A673 (cell line): ENCODE measurements at regions not wholly inside any gene's neighbourhood (a gene's known extent, or its start where the extent isn't known, plus 50 kb on each side); places are given as distances from the start of the nearest gene placed in this dataset.

ENCODE experiments used
- BruUV-seq: library from RNA; stranded (reverse); fragments of 400-500 nt; replicated peaks from 2 replicates; lab custom pipeline; 2021; lab: Mats Ljungman, UMichigan
- CTCF ChIA-PET: fragments of 300-600 bp; sonication (Branson Sonifier 250); formaldehyde crosslinking; loops from one replicate; lab custom pipeline; 2022; ENCODE audit warnings: antibody characterized with exemption; lab: Charles Lee
- POLR2A ChIA-PET: fragments of 300-600 bp; sonication (Branson Sonifier 250); formaldehyde crosslinking; loops from one replicate; lab custom pipeline; 2022; ENCODE audit warnings: antibody characterized with exemption; ENCODE audit not compliant: low non-redundant PET; lab: Charles Lee
- DNase-seq: peaks from one replicate; pipeline ENCODE4 v3.0.0-alpha.2; 2015; ENCODE audit warnings: low spot score
- H3K27ac ChIP-seq: fragments of 200-600 bp; sonication (generic); 2 replicates; pipeline ENCODE4 v1.5.1; 2016; ENCODE audit warnings: mixed run types, low read depth, mild to moderate bottlenecking, mixed read lengths, antibody characterized with exemption, low read length; ENCODE audit not compliant: poor library complexity, severe bottlenecking
- H3K27me3 ChIP-seq: fragments of 200-600 bp; sonication (generic); replicated peaks from 2 replicates; pipeline ENCODE4 v1.6.1; 2017; ENCODE audit warnings: mixed run types, low read depth, mild to moderate bottlenecking, mixed read lengths, antibody characterized with exemption, low read length; ENCODE audit not compliant: insufficient read depth, poor library complexity
- H3K36me3 ChIP-seq: fragments of 200-600 bp; sonication (generic); 2 replicates; pipeline ENCODE4 v1.6.1; 2016; ENCODE audit warnings: mixed run types, mild to moderate bottlenecking, mixed read lengths, antibody characterized with exemption, low read length; ENCODE audit not compliant: insufficient read depth, poor library complexity, severe bottlenecking
- H3K4me1 ChIP-seq: fragments of 200-600 bp; sonication (generic); 2 replicates; pipeline ENCODE4 v1.6.1; 2017; ENCODE audit warnings: mixed run types, mild to moderate bottlenecking, mixed read lengths, antibody characterized with exemption, low read length; ENCODE audit not compliant: insufficient read depth, poor library complexity, severe bottlenecking
- H3K4me3 ChIP-seq: fragments of 200-600 bp; sonication (generic); 2 replicates; pipeline ENCODE4 v1.5.1; 2016; ENCODE audit warnings: low read depth, mixed run types, mild to moderate bottlenecking, mixed read lengths, low read length; ENCODE audit not compliant: poor library complexity, severe bottlenecking
- H3K9me3 ChIP-seq: fragments of 200-600 bp; sonication (generic); 2 replicates; pipeline ENCODE4 v1.6.1; 2016; ENCODE audit warnings: mixed run types, low read depth, mild to moderate bottlenecking, mixed read lengths, antibody characterized with exemption, low read length; ENCODE audit not compliant: poor library complexity, severe bottlenecking
- CTCF ChIP-seq: fragments of 300-800, 200-600 bp; sonication (generic); conservative IDR thresholded peaks from 2 replicates; pipeline ENCODE4 v1.5.1; 2017; ENCODE audit warnings: low read depth, mild to moderate bottlenecking, antibody characterized with exemption, low read length, moderate library complexity, mixed read lengths
- EZH2 ChIP-seq: fragments of 200-600 bp; sonication (generic); IDR thresholded peaks from 2 replicates; pipeline ENCODE4 v1.6.1; 2017; ENCODE audit warnings: borderline replicate concordance, low read depth, mild to moderate bottlenecking, mixed read lengths, antibody characterized with exemption, low read length; ENCODE audit not compliant: poor library complexity, severe bottlenecking
- intact Hi-C: fragments of 100-400 bp; cut with micrococcal nuclease; formaldehyde crosslinking; loops from one replicate; pipeline ENCODE4 v1.10.0; 2022; ENCODE audit not compliant: unreplicated experiment

DNA sequence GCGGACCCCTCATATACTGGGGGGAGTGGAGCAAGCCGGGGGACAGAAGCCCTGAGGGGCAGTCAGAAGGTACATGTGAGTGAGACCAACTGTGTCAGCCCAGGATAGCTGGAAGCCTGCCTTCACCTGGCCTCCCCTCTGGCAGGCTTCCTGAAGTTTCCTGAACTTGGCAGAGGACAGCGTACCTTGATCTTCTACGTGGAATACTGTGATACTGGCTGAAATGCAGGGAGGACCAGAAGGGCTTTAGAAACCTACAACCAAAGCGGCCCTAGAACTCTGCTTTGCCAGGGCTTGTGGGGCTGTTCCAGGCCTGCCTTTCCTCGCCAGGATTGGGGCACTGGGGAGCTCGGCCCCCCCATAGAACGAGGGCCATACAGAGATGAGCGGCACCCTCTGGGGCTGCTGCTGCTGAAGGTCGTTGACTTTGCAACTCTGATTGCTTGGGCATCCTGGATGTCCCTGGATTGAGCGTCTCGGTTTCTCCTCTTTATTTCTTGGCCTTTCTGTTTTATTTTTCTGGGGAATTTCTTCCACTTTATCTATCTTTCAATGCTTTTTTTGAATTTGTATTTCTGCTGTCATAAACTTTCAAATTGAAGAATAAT, 66.5 kb downstream of the SLC25A47 start:
- peaks cover 67% of the 10 kb centered on the region for H3K4me1 ChIP-seq
- BruUV-seq = no TSS peak
- ChIA-PET CTCF (interaction anchor here (0.7 kb wide), 1 partner anchor 180 kb away, joined by 3 read pairs; no protein-coding TSS in a partner anchor), POLR2A (interaction anchor here (0.6 kb wide), 1 partner anchor 10 kb away, joined by 3 read pairs; no protein-coding TSS in a partner anchor)
- intact Hi-C loops = loop anchor here (5.0 to 10.0 kb wide), 2 partner anchors 135 to 438 kb away; partner anchors contain the start of gene MEG3
- H3K27me3 ChIP-seq = no peaks in the 10 kb centered on the region
- TF ChIP-seq EZH2 (no peak), CTCF (no peak)
- no peaks in the 10 kb centered on the region for H3K36me3 ChIP-seq
- no peak overlapping the region for H3K27ac ChIP-seq
- H3K9me3 ChIP-seq = no peaks in the 10 kb centered on the region
- no peak for DNase-seq
- H3K4me3 ChIP-seq = no peak overlapping the region

DNA sequence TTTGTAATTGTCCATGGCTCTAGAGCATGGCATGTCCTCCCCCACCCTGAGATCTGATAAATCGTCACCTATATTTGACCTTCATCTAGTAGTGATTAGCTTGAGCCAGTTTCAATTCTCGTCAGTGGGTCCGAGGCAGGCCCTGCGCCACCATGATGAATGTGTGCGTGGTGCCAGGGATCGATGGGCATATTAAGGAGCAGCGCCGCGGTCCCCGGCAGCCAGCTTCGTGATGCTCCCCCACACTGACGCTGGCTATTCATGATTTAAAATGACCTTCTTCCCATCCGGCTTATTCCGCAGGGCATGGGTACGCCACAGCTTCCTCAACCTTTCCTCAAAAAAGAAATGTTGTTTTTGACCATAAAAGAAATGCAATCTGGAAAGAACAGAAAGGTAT, 68.0 kb downstream of the SLC25A47 start:
- POLR2A ChIA-PET = interaction anchor here (0.7 kb wide), 1 partner anchor 108 kb away, joined by 7 read pairs; no protein-coding TSS in a partner anchor
- Histone ChIP-seq H3K4me1 (peaks cover 54% of the 10 kb centered on the region), H3K4me3 (no peak overlapping the region), H3K27me3 (no peaks in the 10 kb centered on the region), H3K27ac (no peak overlapping the region), H3K9me3 (no peaks in the 10 kb centered on the region), H3K36me3 (no peaks in the 10 kb centered on the region)
- CTCF ChIA-PET = no interaction called here
- no peak for DNase-seq
- no peak for TF ChIP-seq CTCF
- no peak for TF ChIP-seq EZH2
- intact Hi-C loops = no loop called here
- no TSS peak for BruUV-seq

DNA sequence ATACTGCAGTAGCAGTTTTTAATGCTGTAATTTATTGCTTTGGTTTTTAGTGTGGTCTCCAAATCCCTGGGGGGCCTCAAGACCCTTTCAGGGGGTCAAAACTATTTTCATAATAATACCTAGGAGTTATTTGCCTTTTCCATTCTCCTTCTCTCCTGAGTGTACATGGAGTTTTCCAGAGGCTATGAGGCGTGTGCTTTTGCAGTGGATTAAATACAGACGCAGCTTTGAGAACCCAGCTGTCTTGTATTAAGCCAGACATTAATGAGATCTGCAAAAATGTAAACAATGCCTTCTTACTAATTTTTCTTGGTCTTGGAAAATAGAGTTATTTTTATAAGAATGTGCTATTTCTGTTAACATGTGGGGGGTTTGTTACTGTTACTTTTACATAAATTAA, 68.6 kb downstream of the SLC25A47 start:
- H3K4me3 ChIP-seq = no peak overlapping the region
- no peaks in the 10 kb centered on the region for H3K9me3 ChIP-seq
- no TSS peak for BruUV-seq
- no peaks in the 10 kb centered on the region for H3K27me3 ChIP-seq
- no peak overlapping the region for H3K27ac ChIP-seq
- POLR2A ChIA-PET = interaction anchor here (0.7 kb wide), 1 partner anchor 107 kb away, joined by 7 read pairs; no protein-coding TSS in a partner anchor
- H3K36me3 ChIP-seq = no peaks in the 10 kb centered on the region
- TF ChIP-seq CTCF = no peak
- TF ChIP-seq EZH2 = no peak
- intact Hi-C loops = no loop called here
- no peak for DNase-seq
- H3K4me1 ChIP-seq = peaks cover 48% of the 10 kb centered on the region
- CTCF ChIA-PET = interaction anchor here (0.5 kb wide), 1 partner anchor 1289 kb away, joined by 3 read pairs; no protein-coding TSS in a partner anchor
